ENCODE measurements at regions not wholly inside any gene's neighbourhood (a gene's known extent, or its start where the extent isn't known, plus 50 kb on each side); places are given as distances from the start of the nearest gene placed in this dataset.

- no peak for TF ChIP-seq CTCF (IDR thresholded peaks at IDR 0.05)
- TF ChIP-seq POLR2A (IDR thresholded peaks at IDR 0.05): no peak
These were observed 68.7 kb upstream of the PRDX4 start for GRCh38 chrX:23598575-23598974.
